ENCODE measurements at regions not wholly inside any gene's neighbourhood (a gene's known extent, or its start where the extent isn't known, plus 50 kb on each side); places are given as distances from the start of the nearest gene placed in this dataset.

GRCh38 chr5:179420476-179420875, 75.2 kb upstream of the ADAMTS2 start:
- no peaks in the 10 kb centered on the region for H4K20me1 ChIP-seq (ENCODE audit: insufficient read depth, low read length)
- no peak overlapping the region for H3K4me3 ChIP-seq (ENCODE audit: low read depth, low read length, poor library complexity, severe bottlenecking)
- H3K4me1 ChIP-seq (ENCODE audit: insufficient read depth, low read length, severe bottlenecking): no peaks in the 10 kb centered on the region
- H3K9me3 ChIP-seq (ENCODE audit: low read length): no peaks in the 10 kb centered on the region
- H3K27me3 ChIP-seq (ENCODE audit: insufficient read depth, low read length): peaks cover 8% of the 10 kb centered on the region; the same call in 1 of the 2 replicates
- no peaks in the 10 kb centered on the region for H3F3A ChIP-seq (ENCODE audit: insufficient read depth, low read length)
- no peaks in the 10 kb centered on the region for H3K79me2 ChIP-seq (ENCODE audit: insufficient read depth, low read length)
- H2AFZ ChIP-seq (ENCODE audit: low read length): no peak overlapping the region
- TF ChIP-seq, protein P1, sequence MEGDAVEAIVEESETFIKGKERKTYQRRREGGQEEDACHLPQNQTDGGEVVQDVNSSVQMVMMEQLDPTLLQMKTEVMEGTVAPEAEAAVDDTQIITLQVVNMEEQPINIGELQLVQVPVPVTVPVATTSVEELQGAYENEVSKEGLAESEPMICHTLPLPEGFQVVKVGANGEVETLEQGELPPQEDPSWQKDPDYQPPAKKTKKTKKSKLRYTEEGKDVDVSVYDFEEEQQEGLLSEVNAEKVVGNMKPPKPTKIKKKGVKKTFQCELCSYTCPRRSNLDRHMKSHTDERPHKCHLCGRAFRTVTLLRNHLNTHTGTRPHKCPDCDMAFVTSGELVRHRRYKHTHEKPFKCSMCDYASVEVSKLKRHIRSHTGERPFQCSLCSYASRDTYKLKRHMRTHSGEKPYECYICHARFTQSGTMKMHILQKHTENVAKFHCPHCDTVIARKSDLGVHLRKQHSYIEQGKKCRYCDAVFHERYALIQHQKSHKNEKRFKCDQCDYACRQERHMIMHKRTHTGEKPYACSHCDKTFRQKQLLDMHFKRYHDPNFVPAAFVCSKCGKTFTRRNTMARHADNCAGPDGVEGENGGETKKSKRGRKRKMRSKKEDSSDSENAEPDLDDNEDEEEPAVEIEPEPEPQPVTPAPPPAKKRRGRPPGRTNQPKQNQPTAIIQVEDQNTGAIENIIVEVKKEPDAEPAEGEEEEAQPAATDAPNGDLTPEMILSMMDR (IDR thresholded peaks at IDR 0.05; ENCODE audit: low read length): no peak
- H3K9me2 ChIP-seq (ENCODE audit: low read depth, low read length): no peaks in the 10 kb centered on the region
- no peak overlapping the region for H3K27ac ChIP-seq (ENCODE audit: low read depth, low read length, poor library complexity, severe bottlenecking)
- H3K9ac ChIP-seq (ENCODE audit: low read length): no peak overlapping the region
- H3K4me2 ChIP-seq (ENCODE audit: low read length): no peak overlapping the region
- no peaks in the 10 kb centered on the region for H3K36me3 ChIP-seq (ENCODE audit: insufficient read depth, low read length)

DNA sequence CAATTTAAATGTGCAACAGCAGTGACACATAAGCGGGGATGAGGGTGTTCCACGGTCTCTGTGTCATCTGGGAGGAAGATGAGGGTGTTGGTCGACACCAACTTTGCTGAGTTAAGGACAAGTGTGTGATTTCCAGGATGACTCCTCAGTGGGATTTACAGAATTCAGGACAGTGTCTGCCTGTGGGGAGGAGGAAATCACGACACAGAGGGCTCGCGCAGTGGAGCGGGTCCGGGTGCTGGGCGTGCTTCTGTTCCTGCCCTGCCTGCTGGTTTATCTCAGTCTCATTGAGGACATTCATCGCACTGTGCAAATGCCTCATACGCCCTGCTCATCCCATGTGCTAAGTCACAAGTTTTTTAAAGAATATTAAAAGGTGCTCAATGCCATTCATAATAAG, 73.7 kb upstream of the ADAMTS2 start:
- no peak overlapping the region for H3K4me2 ChIP-seq (ENCODE audit: low read length)
- H4K20me1 ChIP-seq (ENCODE audit: insufficient read depth, low read length): no peaks in the 10 kb centered on the region
- no peaks in the 10 kb centered on the region for H3K9me3 ChIP-seq (ENCODE audit: low read length)
- H3K27ac ChIP-seq (ENCODE audit: low read depth, low read length, poor library complexity, severe bottlenecking): no peak overlapping the region
- H3K4me3 ChIP-seq (ENCODE audit: low read depth, low read length, poor library complexity, severe bottlenecking): no peak overlapping the region
- no peaks in the 10 kb centered on the region for H3K9me2 ChIP-seq (ENCODE audit: low read depth, low read length)
- TF ChIP-seq EZH2 (IDR thresholded peaks at IDR 0.05; ENCODE audit: borderline replicate concordance, low read length): no peak
- H3F3A ChIP-seq (ENCODE audit: insufficient read depth, low read length): no peaks in the 10 kb centered on the region
- H3K27me3 ChIP-seq (ENCODE audit: insufficient read depth, low read length): no peaks in the 10 kb centered on the region
- no peak overlapping the region for H2AFZ ChIP-seq (ENCODE audit: low read length)
- H3K9ac ChIP-seq (ENCODE audit: low read length): no peak overlapping the region
- H3K36me3 ChIP-seq (ENCODE audit: insufficient read depth, low read length): no peaks in the 10 kb centered on the region
- H3K79me2 ChIP-seq (ENCODE audit: insufficient read depth, low read length): no peaks in the 10 kb centered on the region
- no peaks in the 10 kb centered on the region for H3K4me1 ChIP-seq (ENCODE audit: insufficient read depth, low read length, severe bottlenecking)

- Histone ChIP-seq H2AFZ (ENCODE audit: low read length) (no peak overlapping the region), H3K9ac (ENCODE audit: low read length) (no peak overlapping the region), H3K36me3 (ENCODE audit: insufficient read depth, low read length) (no peaks in the 10 kb centered on the region), H3K4me2 (ENCODE audit: low read length) (no peak overlapping the region), H4K20me1 (ENCODE audit: insufficient read depth, low read length) (no peaks in the 10 kb centered on the region), H3K9me3 (ENCODE audit: low read length) (no peaks in the 10 kb centered on the region), H3K27ac (ENCODE audit: low read depth, low read length, poor library complexity, severe bottlenecking) (no peak overlapping the region), H3K4me3 (ENCODE audit: low read depth, low read length, poor library complexity, severe bottlenecking) (no peak overlapping the region), H3K4me1 (ENCODE audit: insufficient read depth, low read length, severe bottlenecking) (no peaks in the 10 kb centered on the region), H3F3A (ENCODE audit: insufficient read depth, low read length) (no peaks in the 10 kb centered on the region), H3K79me2 (ENCODE audit: insufficient read depth, low read length) (no peaks in the 10 kb centered on the region), H3K9me2 (ENCODE audit: low read depth, low read length) (no peaks in the 10 kb centered on the region), H3K27me3 (ENCODE audit: insufficient read depth, low read length) (no peaks in the 10 kb centered on the region)
- TF ChIP-seq EZH2 (IDR thresholded peaks at IDR 0.05; ENCODE audit: borderline replicate concordance, low read length): no peak
- TF ChIP-seq, protein P1 (IDR thresholded peaks at IDR 0.05; ENCODE audit: low read length): no peak
Observed at GRCh38 chr5:179417696-179418095, 72.4 kb upstream of the ADAMTS2 start.

DNA sequence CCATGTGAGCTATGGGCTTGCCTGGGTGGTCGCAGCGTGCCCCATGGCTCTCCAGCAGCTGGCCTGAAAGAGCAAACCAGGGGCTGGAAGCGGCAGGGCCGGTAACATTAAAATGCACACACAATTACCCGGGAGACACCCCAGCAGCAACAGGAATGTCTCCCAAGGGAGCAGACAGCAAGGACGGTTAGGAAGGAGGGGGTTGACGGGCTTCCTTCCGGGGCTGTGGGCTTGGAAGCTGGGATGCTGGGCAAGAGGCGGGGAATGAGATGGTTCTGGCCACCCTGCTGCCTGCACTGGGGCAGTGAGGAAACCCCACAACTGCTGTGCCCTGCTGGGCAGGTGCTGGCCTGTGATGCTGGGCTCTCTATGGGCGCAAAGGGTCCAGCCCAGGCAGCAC, 71.8 kb upstream of the ADAMTS2 start:
- Histone ChIP-seq H3K4me3 (ENCODE audit: low read depth, low read length, poor library complexity, severe bottlenecking) (no peak overlapping the region), H3K27me3 (ENCODE audit: insufficient read depth, low read length) (no peaks in the 10 kb centered on the region), H3K27ac (ENCODE audit: low read depth, low read length, poor library complexity, severe bottlenecking) (no peak overlapping the region), H3K36me3 (ENCODE audit: insufficient read depth, low read length) (no peaks in the 10 kb centered on the region), H3K4me2 (ENCODE audit: low read length) (no peak overlapping the region), H3K79me2 (ENCODE audit: insufficient read depth, low read length) (no peaks in the 10 kb centered on the region), H3K9me3 (ENCODE audit: low read length) (no peaks in the 10 kb centered on the region), H3K9ac (ENCODE audit: low read length) (no peak overlapping the region), H4K20me1 (ENCODE audit: insufficient read depth, low read length) (no peaks in the 10 kb centered on the region), H2AFZ (ENCODE audit: low read length) (no peak overlapping the region), H3F3A (ENCODE audit: insufficient read depth, low read length) (no peaks in the 10 kb centered on the region), H3K9me2 (ENCODE audit: low read depth, low read length) (no peaks in the 10 kb centered on the region), H3K4me1 (ENCODE audit: insufficient read depth, low read length, severe bottlenecking) (no peaks in the 10 kb centered on the region)
- TF ChIP-seq EZH2 (IDR thresholded peaks at IDR 0.05; ENCODE audit: borderline replicate concordance, low read length): no peak
- TF ChIP-seq, protein P1 (IDR thresholded peaks at IDR 0.05; ENCODE audit: low read length): no peak

Data from OCI-LY1 (cell line).